ENCODE measurements at regions not wholly inside any gene's neighbourhood (a gene's known extent, or its start where the extent isn't known, plus 50 kb on each side); places are given as distances from the start of the nearest gene placed in this dataset.
"Not testable (repeated sequence)": the region's sequence is repeated elsewhere in the genome, so short reads cannot be mapped to it uniquely, and the experiment has no call there.

DNA sequence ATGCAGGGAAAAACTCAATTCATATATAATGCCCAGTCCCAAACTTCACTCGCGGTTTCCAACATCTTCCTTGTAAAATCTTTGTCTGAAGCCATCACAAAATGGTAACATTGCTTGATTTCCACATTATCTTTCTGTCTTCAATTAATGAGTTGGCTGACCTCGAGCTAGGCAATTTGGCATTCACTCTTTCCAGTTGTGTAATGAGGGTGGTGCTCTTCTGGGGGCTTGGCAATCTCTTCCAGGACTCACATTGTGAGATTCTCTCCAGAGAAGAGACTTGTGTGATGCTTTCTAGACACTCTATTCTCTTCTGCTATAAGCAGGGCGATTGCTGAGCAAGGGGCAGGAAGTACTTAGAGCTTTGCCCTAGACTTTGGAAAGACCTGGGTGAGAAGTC, 179.5 kb downstream of the JCAD start:
- no peak for DNase-seq

DNA sequence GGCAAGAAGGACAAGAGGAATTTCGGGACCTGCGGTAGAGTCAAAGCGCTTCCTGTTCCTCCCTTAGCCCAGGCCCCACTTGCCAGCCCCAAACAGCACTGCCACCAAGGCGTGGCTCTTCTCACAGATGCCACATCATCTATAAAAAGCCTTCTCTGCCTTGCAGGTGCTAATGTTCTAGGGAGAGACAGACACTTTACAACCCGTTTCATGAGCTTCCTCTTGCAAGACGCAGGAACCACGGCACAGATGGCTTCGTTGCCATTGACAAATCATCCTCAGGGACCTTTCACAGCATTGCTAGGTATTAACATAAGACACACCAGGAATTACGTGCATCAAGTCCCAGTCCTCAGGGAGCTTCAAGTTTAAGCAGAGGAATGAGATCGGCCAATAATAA, 180.9 kb downstream of the JCAD start:
- DNase-seq: no peak

GRCh38 chr10:29877793-29878491, 181.4 kb downstream of the JCAD start:
- no peak for DNase-seq

GRCh38 chr10:29876008-29876555, 183.3 kb downstream of the JCAD start:
- DNase-seq: no peak

DNA sequence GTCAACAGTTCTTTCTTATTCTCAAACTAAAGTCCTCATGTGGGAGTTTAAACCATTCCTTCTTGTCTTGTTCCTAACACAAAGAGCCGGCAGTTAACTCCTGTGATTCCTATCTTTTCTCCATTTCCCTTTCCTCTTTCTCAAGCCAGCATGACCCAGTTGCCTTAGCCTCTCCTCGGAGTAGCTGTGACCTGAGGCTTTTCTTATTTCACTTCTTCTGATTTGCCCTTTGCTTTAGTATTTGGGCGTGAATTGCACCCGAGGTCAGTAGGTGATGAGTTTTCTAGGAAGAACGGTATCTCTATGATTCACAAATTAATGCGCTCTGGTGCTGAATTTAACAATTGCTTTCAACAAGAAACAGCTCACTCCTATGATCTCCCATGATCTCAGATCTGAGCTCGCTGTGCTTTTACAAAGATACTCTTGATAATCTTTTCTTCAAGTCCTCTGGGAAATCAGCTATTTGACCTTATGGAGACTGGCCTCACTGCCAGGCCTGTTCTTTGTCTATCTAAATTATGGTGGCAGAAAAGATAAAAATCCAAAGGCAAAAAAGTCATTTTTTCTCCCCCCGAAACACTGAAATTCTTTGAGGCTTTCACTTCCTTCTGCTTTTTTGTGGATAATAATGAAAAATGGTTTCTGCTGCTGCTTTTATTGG, 184.6 kb downstream of the JCAD start:
- DNase-seq: no peak

GRCh38 chr10:29873941-29874484, 185.4 kb downstream of the JCAD start:
- no peak for DNase-seq

DNA sequence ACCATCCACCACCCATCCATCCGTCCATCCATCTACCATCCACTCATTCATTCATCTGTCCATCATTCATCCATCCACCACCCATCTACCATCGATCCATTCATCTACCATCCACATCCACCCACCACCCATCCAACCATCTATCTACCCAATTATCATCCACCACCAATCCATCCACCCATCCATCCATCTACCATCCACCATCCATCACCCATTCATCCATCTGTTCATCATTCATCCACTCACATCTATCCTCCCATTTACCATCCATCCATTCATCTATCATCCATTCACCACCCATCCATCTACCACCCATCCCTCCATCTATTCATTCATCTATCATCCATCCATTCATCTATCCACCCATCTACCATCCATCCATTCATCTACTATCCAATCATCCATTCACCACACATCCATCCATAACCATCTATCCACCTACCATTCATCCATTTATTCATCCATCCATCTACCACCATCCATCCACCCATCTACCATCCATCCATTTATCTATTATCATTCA, 188.8 kb downstream of the JCAD start:
- DNase-seq: no peak

- DNase-seq: no peak
Observed at GRCh38 chr10:29869593-29869992, 189.8 kb downstream of the JCAD start.

DNA sequence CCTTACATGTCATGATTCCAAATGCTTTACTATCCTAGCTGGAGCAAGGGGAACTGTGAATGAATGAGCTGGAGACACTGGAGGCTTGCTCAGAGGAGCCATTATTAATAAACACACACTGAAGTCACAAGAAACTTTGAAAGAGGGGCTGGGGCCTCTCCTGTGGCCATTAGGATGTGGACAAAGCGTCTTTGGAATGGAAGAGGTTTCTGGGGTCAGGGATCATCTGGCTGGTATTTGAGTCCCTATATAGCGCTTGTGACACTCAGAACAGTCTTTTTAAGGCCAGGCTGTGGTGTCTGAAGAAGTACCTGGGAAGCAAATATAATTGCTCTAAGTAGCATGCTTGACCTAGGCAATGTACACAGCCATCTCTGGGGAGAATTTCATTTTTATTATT, 193.0 kb downstream of the JCAD start:
- no peak for DNase-seq

DNA sequence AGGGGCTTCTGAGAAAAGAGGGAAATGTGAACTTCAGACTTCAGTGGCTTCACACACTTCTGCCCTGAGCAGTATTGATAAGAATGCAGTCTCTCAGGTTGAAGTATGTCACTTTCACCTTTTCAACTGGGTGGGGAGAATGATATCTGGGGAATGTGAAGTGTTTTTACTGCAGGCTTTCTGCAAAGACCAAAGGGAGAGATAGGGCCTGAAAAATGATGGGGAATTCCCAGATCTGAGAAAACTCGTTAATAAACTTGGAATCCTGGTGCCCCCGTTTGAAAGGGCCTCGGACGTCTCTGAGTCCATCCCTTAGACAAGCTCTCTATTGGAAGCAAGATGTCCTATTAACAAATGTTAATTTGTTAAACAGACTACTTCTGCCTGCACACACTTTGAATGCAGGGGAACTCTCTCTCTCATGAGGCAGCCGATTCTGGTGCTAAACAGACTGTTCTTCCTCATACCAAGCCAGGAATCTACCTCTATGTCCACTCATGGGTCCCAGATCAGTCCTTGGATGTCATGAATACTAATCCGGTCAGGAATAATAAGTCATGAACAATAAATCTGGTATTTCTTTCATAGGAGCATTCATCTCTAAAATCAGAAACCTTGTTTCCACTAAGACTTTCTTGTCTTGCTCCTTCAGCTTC, 193.6 kb downstream of the JCAD start:
- no peak for DNase-seq

DNA sequence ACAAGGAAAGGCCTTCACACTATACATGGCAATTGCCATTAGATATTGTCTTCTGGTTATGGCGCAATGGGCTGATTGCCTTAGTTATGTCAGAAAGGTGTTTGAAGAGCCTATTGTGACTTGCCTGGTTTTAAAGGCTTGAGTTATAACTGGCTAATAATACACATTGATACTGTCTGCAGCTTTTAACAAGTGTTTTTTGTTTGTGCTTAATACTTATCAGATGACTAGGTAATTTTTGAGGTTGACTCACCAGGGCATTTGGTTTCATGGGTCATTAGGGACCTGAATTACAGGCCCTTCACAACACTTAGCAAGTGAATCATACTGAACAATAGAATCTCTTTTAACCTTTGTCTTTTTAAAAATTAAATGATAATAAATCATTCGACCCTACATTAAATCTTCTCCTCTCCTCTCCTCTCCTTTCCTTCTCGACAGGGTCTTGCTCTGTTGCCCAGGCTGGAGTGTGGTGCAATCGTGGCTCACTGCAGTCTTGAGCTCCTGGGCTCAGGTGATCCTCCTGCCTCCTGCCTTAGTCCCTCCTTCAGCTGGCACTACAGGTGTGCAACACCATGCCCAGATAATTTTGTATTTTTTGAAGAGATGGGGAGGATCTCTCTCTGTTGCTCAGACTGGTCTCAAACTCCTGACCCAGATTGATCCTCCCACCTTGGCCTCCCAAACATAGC, 196.3 kb downstream of the JCAD start:
- no peak for DNase-seq

GRCh38 chr10:29861811-29862505, 197.4 kb downstream of the JCAD start:
- no peak for DNase-seq

DNA sequence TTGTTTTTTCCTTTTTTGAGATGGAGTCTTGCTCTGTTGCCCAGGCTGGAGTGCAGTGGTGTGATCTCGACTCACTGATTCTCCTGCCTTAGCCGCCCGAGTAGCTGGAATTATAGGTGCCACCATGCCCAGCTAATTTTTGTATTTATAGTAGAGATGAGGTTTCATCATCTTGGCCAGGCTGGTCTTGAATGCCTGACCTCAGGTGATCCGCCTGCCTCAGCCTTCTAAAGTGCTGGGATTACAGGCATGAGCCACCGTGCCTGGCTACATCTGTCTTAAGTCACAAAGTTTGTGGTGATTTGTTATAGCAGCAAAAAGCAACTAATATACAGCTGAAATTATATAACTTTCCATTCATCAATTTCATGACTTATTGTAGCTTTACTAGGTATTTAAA, 198.2 kb downstream of the JCAD start:
- not testable (repeated sequence) for DNase-seq

GRCh38 chr10:29860166-29860565, 199.2 kb downstream of the JCAD start:
- no peak for DNase-seq

DNA sequence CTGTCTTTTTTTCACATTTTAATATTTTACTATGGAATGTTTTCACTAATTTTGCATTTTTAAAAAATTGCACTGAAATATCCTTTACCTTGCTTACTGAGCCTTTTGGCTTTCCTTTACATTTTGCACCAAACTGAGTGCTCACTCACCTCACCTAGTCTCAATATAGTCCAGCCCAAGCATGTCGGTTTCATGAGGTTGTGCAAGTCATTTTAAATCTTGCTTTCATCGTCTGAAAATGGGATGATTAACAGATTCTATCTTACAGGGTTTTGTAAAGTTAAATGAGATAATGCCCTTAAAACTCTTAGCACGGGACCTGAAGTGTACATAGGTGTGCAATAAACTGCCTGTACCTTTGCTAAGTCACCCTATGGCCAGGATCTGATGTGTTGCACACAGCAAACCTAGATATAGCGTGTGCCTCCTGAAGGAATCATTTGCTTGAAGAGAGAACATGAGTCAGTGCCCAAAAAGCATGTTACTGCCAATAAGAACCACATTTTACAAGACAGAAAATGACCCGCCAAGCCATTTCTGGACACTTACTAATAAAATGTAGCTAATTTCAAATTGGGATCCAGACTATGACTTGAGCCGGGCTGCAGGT, 199.8 kb downstream of the JCAD start:
- DNase-seq: no peak

DNA sequence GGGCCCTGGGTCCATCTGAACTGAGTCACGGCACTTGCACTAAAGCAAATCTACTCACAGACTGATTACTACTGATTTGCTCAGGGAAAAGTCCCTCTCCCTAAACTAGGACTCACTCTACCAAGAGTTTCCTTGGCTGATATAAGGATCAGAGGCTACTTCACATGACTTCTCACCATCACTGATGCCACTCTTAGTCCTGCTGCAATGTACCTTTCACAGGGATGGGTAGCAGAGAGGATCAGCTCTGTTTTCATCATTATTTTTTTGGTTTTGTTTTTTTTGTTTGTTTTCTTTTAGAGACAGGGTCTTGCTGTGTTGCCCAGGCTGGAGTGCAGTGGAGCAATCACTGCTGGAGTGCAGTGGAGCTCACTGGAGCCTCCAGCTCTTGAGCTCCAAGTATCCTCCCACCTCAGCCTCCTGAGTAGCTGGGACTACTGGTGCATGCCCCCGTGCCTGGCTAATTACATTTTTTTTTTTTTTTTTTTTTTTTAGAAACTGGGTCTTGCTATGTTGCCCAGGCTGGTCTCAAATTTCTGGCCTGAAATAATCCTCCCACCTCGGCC, 200.6 kb downstream of the JCAD start:
- DNase-seq: no peak

GRCh38 chr10:29857843-29858701, 201.3 kb downstream of the JCAD start:
- DNase-seq: no peak

DNA sequence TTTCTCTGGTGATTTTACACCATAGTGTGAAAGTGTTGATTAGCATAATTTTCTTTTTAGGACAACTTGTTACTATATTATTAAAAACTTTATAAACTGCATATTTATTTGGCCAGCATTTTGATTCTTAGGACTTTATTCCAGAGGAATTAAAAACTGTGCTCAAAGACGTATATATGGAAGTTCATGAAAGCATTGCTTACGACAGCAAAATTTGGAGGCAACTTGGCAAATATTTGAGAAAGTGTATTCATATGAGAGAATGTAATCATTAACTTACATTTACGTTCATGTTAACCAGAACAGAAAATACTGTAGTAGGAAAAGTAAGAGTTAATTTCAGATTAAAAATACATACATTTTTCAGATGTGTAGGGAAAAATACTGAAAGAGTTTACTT, 203.1 kb downstream of the JCAD start:
- no peak for DNase-seq

- DNase-seq: no peak
Observed at GRCh38 chr10:29853913-29854312, 205.5 kb downstream of the JCAD start.

DNA sequence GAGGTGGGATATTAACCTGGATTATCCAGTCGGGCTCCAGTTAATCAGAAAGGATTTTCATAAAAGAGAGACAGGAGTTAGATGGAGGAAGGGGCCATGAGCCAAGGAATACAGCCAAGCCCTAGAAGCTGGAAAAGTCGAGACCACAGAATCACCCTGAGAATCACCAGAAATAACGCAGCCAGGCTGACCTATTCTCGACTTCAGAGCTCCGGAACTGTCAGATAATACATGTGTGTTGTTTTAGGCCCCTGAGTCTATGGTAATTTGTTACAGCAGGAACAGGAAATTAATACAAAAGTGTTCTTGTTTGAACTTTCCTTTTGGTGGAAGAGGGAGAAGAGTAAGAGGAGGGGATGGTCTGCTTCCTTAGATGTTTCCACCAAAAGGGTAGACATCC, 208.1 kb downstream of the JCAD start:
- no peak for DNase-seq

Measured in T-helper 1 cell (primary cell).